ENCODE measurements at regions not wholly inside any gene's neighbourhood (a gene's known extent, or its start where the extent isn't known, plus 50 kb on each side); places are given as distances from the start of the nearest gene placed in this dataset.
A peak's percentile ranks its signal among the peaks of the same experiment; 100 is the strongest.

DNA sequence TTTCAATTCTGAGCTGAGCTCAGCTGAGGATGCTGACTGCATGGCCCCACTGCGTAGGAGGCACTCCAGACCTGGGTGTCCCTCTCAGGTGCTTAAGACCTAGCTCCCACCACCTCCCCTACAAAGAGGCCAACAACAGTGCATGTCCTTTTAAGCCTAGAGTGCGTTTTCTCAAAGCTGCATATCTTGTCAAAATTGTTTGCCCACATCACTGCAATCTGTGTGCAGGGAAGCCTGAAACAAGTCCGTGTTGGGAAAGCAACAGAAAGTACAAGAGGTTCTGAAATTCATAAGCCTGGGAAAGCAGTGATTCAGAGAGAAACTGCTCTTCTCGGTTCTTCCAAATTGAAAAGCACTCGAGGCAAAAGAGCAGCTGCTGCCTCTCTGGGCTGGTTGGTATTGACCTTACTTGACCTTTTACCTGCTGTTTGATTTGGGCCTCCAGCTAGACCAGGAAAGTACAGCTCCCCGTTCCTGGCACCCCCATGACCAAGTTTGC, 238.4 kb downstream of the NR2F1-AS1 start:
- intact Hi-C loops (cut with DNase I), result no loop called here
- no peaks in the 10 kb centered on the region for H3K36me3 ChIP-seq
- no peaks in the 10 kb centered on the region for H3K27me3 ChIP-seq
- peak; percentile 69 to 85 for DNase-seq
- no peak overlapping the region for H3K4me3 ChIP-seq (replicated peaks in 1 of 3)
- 30 to 36% methylated on average over 6 of the region's 6 CpGs for WGBS, 2 donors
- no peaks in the 10 kb centered on the region for H3K9me3 ChIP-seq
- H3K4me1 ChIP-seq, result peaks cover 30 to 48% of the 10 kb centered on the region in 2 donors
- TF ChIP-seq POLR2A (IDR thresholded peaks at IDR 0.05), result no peak
- TF ChIP-seq, protein P1, sequence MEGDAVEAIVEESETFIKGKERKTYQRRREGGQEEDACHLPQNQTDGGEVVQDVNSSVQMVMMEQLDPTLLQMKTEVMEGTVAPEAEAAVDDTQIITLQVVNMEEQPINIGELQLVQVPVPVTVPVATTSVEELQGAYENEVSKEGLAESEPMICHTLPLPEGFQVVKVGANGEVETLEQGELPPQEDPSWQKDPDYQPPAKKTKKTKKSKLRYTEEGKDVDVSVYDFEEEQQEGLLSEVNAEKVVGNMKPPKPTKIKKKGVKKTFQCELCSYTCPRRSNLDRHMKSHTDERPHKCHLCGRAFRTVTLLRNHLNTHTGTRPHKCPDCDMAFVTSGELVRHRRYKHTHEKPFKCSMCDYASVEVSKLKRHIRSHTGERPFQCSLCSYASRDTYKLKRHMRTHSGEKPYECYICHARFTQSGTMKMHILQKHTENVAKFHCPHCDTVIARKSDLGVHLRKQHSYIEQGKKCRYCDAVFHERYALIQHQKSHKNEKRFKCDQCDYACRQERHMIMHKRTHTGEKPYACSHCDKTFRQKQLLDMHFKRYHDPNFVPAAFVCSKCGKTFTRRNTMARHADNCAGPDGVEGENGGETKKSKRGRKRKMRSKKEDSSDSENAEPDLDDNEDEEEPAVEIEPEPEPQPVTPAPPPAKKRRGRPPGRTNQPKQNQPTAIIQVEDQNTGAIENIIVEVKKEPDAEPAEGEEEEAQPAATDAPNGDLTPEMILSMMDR (IDR thresholded peaks at IDR 0.05), result no peak
- peak overlapping the region; percentile 66 to 90 (median 74) for H3K27ac ChIP-seq

DNA sequence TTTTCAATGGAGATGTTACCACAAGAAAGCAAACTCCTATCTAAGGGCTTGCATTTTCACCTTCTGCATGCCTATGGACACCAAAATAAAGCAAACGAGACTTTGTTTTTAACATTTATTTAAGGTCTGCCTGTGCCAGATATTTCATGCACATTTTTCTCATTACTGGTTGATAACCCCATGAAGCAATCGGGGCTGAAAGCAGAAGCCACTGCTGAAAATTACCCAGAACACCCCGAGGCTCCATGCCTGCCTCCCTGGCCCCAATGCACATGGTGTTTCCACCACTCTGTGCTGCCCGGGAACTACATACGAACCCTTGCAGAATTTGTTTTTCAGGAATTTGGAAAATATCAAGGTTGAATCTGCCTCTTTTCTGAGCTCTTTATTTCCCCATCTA, 240.1 kb downstream of the NR2F1-AS1 start:
- H3K4me1 ChIP-seq, result peaks cover 25 to 37% of the 10 kb centered on the region in 2 donors
- no peak for DNase-seq
- no peak overlapping the region for H3K27ac ChIP-seq
- intact Hi-C loops (cut with DNase I), result no loop called here
- no peaks in the 10 kb centered on the region for H3K36me3 ChIP-seq
- H3K4me3 ChIP-seq (replicated peaks in 1 of 3), result no peak overlapping the region
- H3K9me3 ChIP-seq, result no peaks in the 10 kb centered on the region
- TF ChIP-seq, protein P1 (IDR thresholded peaks at IDR 0.05), result no peak
- no peak for TF ChIP-seq POLR2A (IDR thresholded peaks at IDR 0.05)
- 75 to 79% methylated on average over 5 of the region's 5 CpGs for WGBS, 2 donors
- no peaks in the 10 kb centered on the region for H3K27me3 ChIP-seq

DNA sequence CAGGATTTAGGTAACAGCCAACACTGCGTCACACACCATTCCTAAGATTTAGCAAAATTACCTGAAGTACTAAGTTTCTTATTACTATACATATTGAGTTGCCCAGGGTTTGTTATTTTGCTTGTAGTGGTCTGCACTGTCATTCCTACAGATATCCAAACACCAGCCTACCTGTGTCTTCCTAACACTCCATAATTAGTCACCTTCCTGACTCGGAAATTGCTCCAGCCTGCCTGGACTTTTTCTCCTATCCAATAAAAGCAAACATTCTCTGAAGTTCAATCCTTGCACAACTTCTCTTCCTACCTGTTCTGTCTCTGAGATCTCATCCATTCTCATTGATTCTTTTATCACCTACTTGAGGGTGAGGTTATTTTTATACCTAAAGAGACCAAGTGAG, 243.9 kb downstream of the NR2F1-AS1 start:
- 95 to 96% methylated on average over 2 of the region's 2 CpGs for WGBS, 2 donors
- intact Hi-C loops (cut with DNase I), result no loop called here

DNA sequence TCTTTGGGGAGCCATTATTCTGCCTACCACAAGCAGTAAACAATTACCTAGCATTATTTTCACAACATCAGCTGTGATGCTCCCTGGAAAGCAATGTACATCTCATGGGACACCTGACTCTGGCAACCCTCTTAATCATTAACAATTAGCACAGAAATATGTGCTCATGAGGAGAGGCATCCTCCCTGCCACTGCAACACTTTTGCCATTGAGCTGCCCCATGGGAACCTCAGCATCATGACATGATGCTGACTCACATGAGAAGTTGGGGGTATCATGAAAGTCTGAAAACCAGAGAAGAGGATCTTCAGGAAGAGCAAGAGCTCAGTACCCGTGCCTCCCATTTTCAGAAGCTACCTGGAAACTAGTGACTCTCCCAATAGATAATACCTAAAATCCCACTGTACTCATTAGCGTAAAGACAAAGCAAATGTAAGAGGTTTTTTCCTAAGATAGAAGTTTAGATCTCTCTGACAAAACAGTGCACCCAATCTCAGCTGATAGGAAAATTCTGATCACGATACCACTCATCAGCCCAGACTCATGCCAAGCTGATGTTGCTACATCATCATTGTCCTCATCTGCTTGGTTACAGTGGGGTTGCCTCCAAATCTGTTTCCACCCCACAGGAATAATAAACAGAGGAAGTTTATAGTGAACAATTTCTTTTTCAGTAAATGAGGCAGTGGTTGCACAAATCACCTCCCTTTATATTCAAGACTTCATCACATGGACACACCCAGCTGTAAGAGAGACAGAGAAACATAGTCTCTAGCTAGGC, 244.5 kb downstream of the NR2F1-AS1 start:
- Histone ChIP-seq H3K9me3 (no peaks in the 10 kb centered on the region), H3K27me3 (no peaks in the 10 kb centered on the region), H3K4me1 (peaks cover 6 to 8% of the 10 kb centered on the region in 2 donors), H3K36me3 (no peaks in the 10 kb centered on the region), H3K27ac (no peak overlapping the region), H3K4me3 (replicated peaks in 1 of 3) (no peak overlapping the region)
- WGBS, 2 donors, result 96 to 100% methylated on average over 3 of the region's 3 CpGs
- no peak for DNase-seq
- TF ChIP-seq, protein P1 (IDR thresholded peaks at IDR 0.05), result no peak
- no peak for TF ChIP-seq POLR2A (IDR thresholded peaks at IDR 0.05)
- intact Hi-C loops (cut with DNase I), result no loop called here

More for the DNA sequence above, 243.9 kb downstream of the NR2F1-AS1 start:
- no peaks in the 10 kb centered on the region for H3K36me3 ChIP-seq
- DNase-seq, result no peak
- H3K27ac ChIP-seq, result no peak overlapping the region
- peaks cover 11 to 14% of the 10 kb centered on the region in 2 donors for H3K4me1 ChIP-seq
- H3K9me3 ChIP-seq, result no peaks in the 10 kb centered on the region
- H3K4me3 ChIP-seq (replicated peaks in 1 of 3), result no peak overlapping the region
- no peak for TF ChIP-seq POLR2A (IDR thresholded peaks at IDR 0.05)
- TF ChIP-seq, protein P1 (IDR thresholded peaks at IDR 0.05), result no peak
- H3K27me3 ChIP-seq, result no peaks in the 10 kb centered on the region

DNA sequence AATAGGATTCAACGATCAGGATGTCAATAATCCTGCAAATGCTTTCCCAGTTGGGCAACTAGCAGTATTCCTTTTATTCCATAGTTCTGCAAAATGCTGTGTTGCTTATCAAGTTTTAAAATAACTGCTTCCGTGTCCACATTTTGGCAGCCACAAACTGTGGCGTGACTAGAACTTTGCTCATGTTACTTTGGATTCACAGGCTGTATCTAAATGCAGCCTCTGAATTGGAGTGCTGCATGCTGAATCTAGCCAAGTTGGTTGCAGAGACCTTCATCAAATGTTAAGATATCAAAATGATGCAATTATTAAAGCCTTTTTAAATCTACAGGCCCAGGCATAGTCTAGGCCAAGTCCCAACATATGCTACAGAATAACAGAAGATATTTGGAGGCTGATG, 249.2 kb downstream of the NR2F1-AS1 start:
- TF ChIP-seq, protein P1 (IDR thresholded peaks at IDR 0.05), result no peak
- TF ChIP-seq POLR2A (IDR thresholded peaks at IDR 0.05), result no peak
- H3K27me3 ChIP-seq, result no peaks in the 10 kb centered on the region
- intact Hi-C loops (cut with DNase I), result no loop called here
- DNase-seq, result no peak
- H3K9me3 ChIP-seq, result no peaks in the 10 kb centered on the region
- 80 to 88% methylated on average over 3 of the region's 3 CpGs for WGBS, 2 donors
- H3K27ac ChIP-seq, result no peak overlapping the region
- H3K4me3 ChIP-seq (replicated peaks in 1 of 3), result no peak overlapping the region
- no peaks in the 10 kb centered on the region for H3K36me3 ChIP-seq
- H3K4me1 ChIP-seq, result no peaks in the 10 kb centered on the region

Measured in thyroid gland (tissue), 4 donors.